Activated T-helper 1 cell treated with anti-CD3 and anti-CD28 coated beads, Interleukin-12 subunit alpha, Interleukin-12 subunit beta, Interleukin-2, Interleukin-4 antibody, amounts not matched to agents 30 ng/mL and 10 ng/mL and 1 ng/mL, durations not matched to agents 14 hours and 24 hours and 36 hours (primary cell): ENCODE measurements at regions not wholly inside any gene's neighbourhood (a gene's known extent, or its start where the extent isn't known, plus 50 kb on each side); places are given as distances from the start of the nearest gene placed in this dataset.

Experiments
- DNase-seq: peaks from one replicate; pipeline ENCODE4 v3.0.0; 2021; ENCODE audit warnings: low spot score
- H3K27ac Mint-ChIP-seq: one replicate; pipeline ENCODE4 v1.8.0; 2021; ENCODE audit warnings: mild to moderate bottlenecking, mixed read lengths
- H3K27me3 Mint-ChIP-seq: one replicate; pipeline ENCODE4 v1.8.0; 2022; ENCODE audit warnings: mild to moderate bottlenecking, moderate library complexity, mixed read lengths; ENCODE audit not compliant: insufficient read depth
- H3K36me3 Mint-ChIP-seq: one replicate; pipeline ENCODE4 v1.8.0; 2021; ENCODE audit warnings: low read depth, mixed read lengths
- H3K4me1 Mint-ChIP-seq: one replicate; pipeline ENCODE4 v1.8.0; 2021; ENCODE audit warnings: low read depth, mixed read lengths
- H3K4me3 Mint-ChIP-seq: one replicate; pipeline ENCODE4 v1.8.0; 2021; ENCODE audit warnings: mild to moderate bottlenecking, moderate library complexity, mixed read lengths
- H3K9me3 Mint-ChIP-seq: one replicate; pipeline ENCODE4 v1.8.0; 2021; ENCODE audit warnings: mixed read lengths
- intact Hi-C: fragments of 100-400 bp; cut with micrococcal nuclease; formaldehyde crosslinking; loops from one replicate; pipeline ENCODE4 v1.15.1; 2024

- no peak for DNase-seq
- no peaks in the 10 kb centered on the region for H3K9me3 Mint-ChIP-seq
- intact Hi-C loops = no loop called here
- no peak overlapping the region for H3K4me3 Mint-ChIP-seq
- H3K36me3 Mint-ChIP-seq = no peaks in the 10 kb centered on the region
- no peaks in the 10 kb centered on the region for H3K27me3 Mint-ChIP-seq
- H3K27ac Mint-ChIP-seq = no peak overlapping the region
- peaks cover 17% of the 10 kb centered on the region for H3K4me1 Mint-ChIP-seq
These were observed 221.0 kb upstream of the PWP1 start for GRCh38 chr12:107464644-107465043.

- no peak for DNase-seq
- H3K4me3 Mint-ChIP-seq = no peak overlapping the region
- no peaks in the 10 kb centered on the region for H3K27me3 Mint-ChIP-seq
- intact Hi-C loops = no loop called here
- no peaks in the 10 kb centered on the region for H3K36me3 Mint-ChIP-seq
- no peaks in the 10 kb centered on the region for H3K9me3 Mint-ChIP-seq
- H3K27ac Mint-ChIP-seq = no peak overlapping the region
- peaks cover 17% of the 10 kb centered on the region for H3K4me1 Mint-ChIP-seq
These were observed 220.0 kb upstream of the PWP1 start for GRCh38 chr12:107465625-107466024.

GRCh38 chr12:107467716-107468115 lies 217.9 kb upstream of the PWP1 start:
- Mint-ChIP-seq H3K27ac (no peak overlapping the region), H3K27me3 (no peaks in the 10 kb centered on the region), H3K4me3 (no peak overlapping the region), H3K9me3 (no peaks in the 10 kb centered on the region), H3K4me1 (peaks cover 13% of the 10 kb centered on the region), H3K36me3 (no peaks in the 10 kb centered on the region)
- DNase-seq = no peak
- intact Hi-C loops = no loop called here

- H3K4me3 Mint-ChIP-seq = no peak overlapping the region
- H3K27me3 Mint-ChIP-seq = no peaks in the 10 kb centered on the region
- DNase-seq = no peak
- peaks cover 13% of the 10 kb centered on the region for H3K4me1 Mint-ChIP-seq
- H3K36me3 Mint-ChIP-seq = no peaks in the 10 kb centered on the region
- H3K27ac Mint-ChIP-seq = no peak overlapping the region
- intact Hi-C loops = no loop called here
- H3K9me3 Mint-ChIP-seq = no peaks in the 10 kb centered on the region
These were observed 217.4 kb upstream of the PWP1 start for GRCh38 chr12:107468182-107468581.

- Mint-ChIP-seq H3K36me3 (no peaks in the 10 kb centered on the region), H3K9me3 (no peaks in the 10 kb centered on the region), H3K27me3 (no peaks in the 10 kb centered on the region), H3K27ac (no peak overlapping the region), H3K4me1 (peaks cover 13% of the 10 kb centered on the region), H3K4me3 (no peak overlapping the region)
- no peak for DNase-seq
- intact Hi-C loops = no loop called here
These were observed 216.6 kb upstream of the PWP1 start for GRCh38 chr12:107469011-107469410.

GRCh38 chr12:107470645-107471044 lies 215.0 kb upstream of the PWP1 start:
- no peak for DNase-seq
- Mint-ChIP-seq H3K36me3 (no peaks in the 10 kb centered on the region), H3K27ac (no peak overlapping the region), H3K4me1 (peaks cover 23% of the 10 kb centered on the region), H3K9me3 (no peaks in the 10 kb centered on the region), H3K4me3 (no peak overlapping the region), H3K27me3 (no peaks in the 10 kb centered on the region)
- intact Hi-C loops = no loop called here

- Mint-ChIP-seq H3K36me3 (no peaks in the 10 kb centered on the region), H3K4me3 (no peak overlapping the region), H3K4me1 (peaks cover 18% of the 10 kb centered on the region), H3K27ac (peak overlapping the region; percentile 50), H3K27me3 (peaks cover 1% of the 10 kb centered on the region), H3K9me3 (no peaks in the 10 kb centered on the region)
- DNase-seq = no peak
- intact Hi-C loops = no loop called here
These were observed 213.3 kb upstream of the PWP1 start for GRCh38 chr12:107472308-107472707.

GRCh38 chr12:107474099-107474498 lies 211.5 kb upstream of the PWP1 start:
- H3K9me3 Mint-ChIP-seq = no peaks in the 10 kb centered on the region
- no peaks in the 10 kb centered on the region for H3K36me3 Mint-ChIP-seq
- no peak overlapping the region for H3K4me3 Mint-ChIP-seq
- peaks cover 12% of the 10 kb centered on the region for H3K4me1 Mint-ChIP-seq
- H3K27me3 Mint-ChIP-seq = peaks cover 1% of the 10 kb centered on the region
- DNase-seq = no peak
- intact Hi-C loops = no loop called here
- H3K27ac Mint-ChIP-seq = no peak overlapping the region

- Mint-ChIP-seq H3K36me3 (no peaks in the 10 kb centered on the region), H3K4me3 (no peak overlapping the region), H3K27me3 (peaks cover 4% of the 10 kb centered on the region), H3K9me3 (no peaks in the 10 kb centered on the region), H3K4me1 (peaks cover 12% of the 10 kb centered on the region), H3K27ac (no peak overlapping the region)
- no peak for DNase-seq
- intact Hi-C loops = no loop called here
These were observed 210.7 kb upstream of the PWP1 start for GRCh38 chr12:107474639-107475539.

GRCh38 chr12:107475900-107476299 lies 209.7 kb upstream of the PWP1 start:
- intact Hi-C loops = no loop called here
- Mint-ChIP-seq H3K27ac (no peak overlapping the region), H3K9me3 (no peaks in the 10 kb centered on the region), H3K36me3 (no peaks in the 10 kb centered on the region), H3K4me1 (peaks cover 12% of the 10 kb centered on the region), H3K4me3 (no peak overlapping the region), H3K27me3 (peaks cover 4% of the 10 kb centered on the region)
- DNase-seq = no peak

GRCh38 chr12:107477018-107477417 lies 208.6 kb upstream of the PWP1 start:
- intact Hi-C loops = no loop called here
- Mint-ChIP-seq H3K36me3 (no peaks in the 10 kb centered on the region), H3K9me3 (no peaks in the 10 kb centered on the region), H3K27me3 (peaks cover 6% of the 10 kb centered on the region), H3K4me3 (no peak overlapping the region), H3K4me1 (peaks cover 12% of the 10 kb centered on the region), H3K27ac (no peak overlapping the region)
- no peak for DNase-seq

GRCh38 chr12:107477947-107478610 lies 207.5 kb upstream of the PWP1 start:
- intact Hi-C loops = no loop called here
- peaks cover 6% of the 10 kb centered on the region for H3K27me3 Mint-ChIP-seq
- no peaks in the 10 kb centered on the region for H3K9me3 Mint-ChIP-seq
- DNase-seq = no peak
- H3K27ac Mint-ChIP-seq = no peak overlapping the region
- no peak overlapping the region for H3K4me3 Mint-ChIP-seq
- H3K36me3 Mint-ChIP-seq = no peaks in the 10 kb centered on the region
- peaks cover 12% of the 10 kb centered on the region for H3K4me1 Mint-ChIP-seq

- DNase-seq = no peak
- peaks cover 6% of the 10 kb centered on the region for H3K27me3 Mint-ChIP-seq
- no peaks in the 10 kb centered on the region for H3K36me3 Mint-ChIP-seq
- H3K4me3 Mint-ChIP-seq = no peak overlapping the region
- peaks cover 12% of the 10 kb centered on the region for H3K4me1 Mint-ChIP-seq
- intact Hi-C loops = no loop called here
- no peaks in the 10 kb centered on the region for H3K9me3 Mint-ChIP-seq
- H3K27ac Mint-ChIP-seq = no peak overlapping the region
These were observed 206.7 kb upstream of the PWP1 start for GRCh38 chr12:107478881-107479280.
